HUES64 (cell line): ENCODE measurements at regions not wholly inside any gene's neighbourhood (a gene's known extent, or its start where the extent isn't known, plus 50 kb on each side); places are given as distances from the start of the nearest gene placed in this dataset.
A peak's percentile ranks its signal among the peaks of the same experiment; 100 is the strongest.

Source experiments
- H3K27ac ChIP-seq: 2 replicates; pipeline ENCODE4 v1.7.0; 2013; ENCODE audit warnings: low read depth, low read length, inconsistent platforms
- H3K27me3 ChIP-seq: 2 replicates; pipeline ENCODE4 v1.6.1; 2013; ENCODE audit warnings: mild to moderate bottlenecking, low read length; ENCODE audit not compliant: insufficient read depth
- H3K36me3 ChIP-seq: 2 replicates; pipeline ENCODE4 v1.6.1; 2013; ENCODE audit warnings: mild to moderate bottlenecking, low read length; ENCODE audit not compliant: insufficient read depth
- H3K4me1 ChIP-seq: 2 replicates; pipeline ENCODE4 v1.6.1; 2013; ENCODE audit warnings: mild to moderate bottlenecking, low read length, moderate library complexity; ENCODE audit not compliant: insufficient read depth
- H3K4me3 ChIP-seq: 2 replicates; pipeline ENCODE4 v1.5.1; 2013; ENCODE audit warnings: mild to moderate bottlenecking, low read length, moderate library complexity
- H3K9ac ChIP-seq: 2 replicates; pipeline ENCODE4 v1.6.1; 2013; ENCODE audit warnings: mild to moderate bottlenecking, low read depth, low read length
- H3K9me3 ChIP-seq: 2 replicates; pipeline ENCODE4 v1.6.1; 2013; ENCODE audit warnings: low read depth, low read length; ENCODE audit not compliant: insufficient read depth
- WGBS: fragments of 150-250, 120-280 bp; methylation state at CpG from one replicate; pipeline ENCODE4 v1.1.7; 2013; ENCODE audit warnings: missing lambda C conversion rate; 5-methylcytosine and 5-hydroxymethylcytosine counted together

DNA sequence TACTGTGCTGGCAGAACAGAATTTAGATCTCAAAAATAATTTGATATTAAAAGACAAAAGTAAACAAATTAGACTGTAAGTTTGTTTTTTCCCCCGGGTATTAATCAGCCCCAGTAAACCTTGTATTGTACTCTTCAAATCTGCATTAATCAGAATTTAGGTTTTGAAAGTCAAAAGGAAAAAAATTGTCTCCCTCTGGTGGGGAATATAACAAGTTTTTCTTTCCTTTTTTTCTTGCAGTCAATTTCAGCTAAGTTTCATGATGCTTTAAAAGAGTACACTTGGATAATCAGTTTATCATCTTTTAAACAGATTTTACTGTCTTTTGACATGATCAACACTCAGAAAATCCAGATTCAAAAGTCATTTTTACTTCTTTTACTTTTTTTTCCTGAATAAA is 134.5 kb upstream of the PKN2 start:
- no peaks in the 10 kb centered on the region for H3K36me3 ChIP-seq
- H3K4me1 ChIP-seq = no peaks in the 10 kb centered on the region
- no peak overlapping the region for H3K9ac ChIP-seq
- no peaks in the 10 kb centered on the region for H3K9me3 ChIP-seq
- no CpG with 5 or more reads among the region's 1 CpG for WGBS
- no peak overlapping the region for H3K27ac ChIP-seq
- no peak overlapping the region for H3K4me3 ChIP-seq
- no peaks in the 10 kb centered on the region for H3K27me3 ChIP-seq

DNA sequence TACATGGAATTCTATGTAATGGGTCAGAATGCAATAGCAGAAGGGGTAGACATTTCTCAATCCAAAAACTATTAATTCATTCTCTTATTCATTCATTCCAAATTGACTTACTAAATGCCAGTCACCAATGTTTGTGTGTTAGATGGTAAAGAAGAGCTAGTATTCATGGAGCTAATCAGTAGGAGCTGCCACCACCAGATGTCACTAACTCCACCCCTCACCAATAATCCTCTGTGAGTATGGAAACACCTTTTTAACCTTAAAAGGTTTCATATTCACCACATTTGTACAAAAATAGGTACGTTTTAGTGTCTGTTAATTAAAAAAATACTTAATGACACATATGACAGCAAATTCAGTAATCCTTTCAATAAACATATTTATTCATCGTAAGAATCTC is 131.8 kb upstream of the PKN2 start:
- H3K36me3 ChIP-seq = no peaks in the 10 kb centered on the region
- no peaks in the 10 kb centered on the region for H3K9me3 ChIP-seq
- no peaks in the 10 kb centered on the region for H3K4me1 ChIP-seq
- H3K27ac ChIP-seq = no peak overlapping the region
- 100% methylated on average over 1 of the region's 2 CpGs for WGBS
- no peak overlapping the region for H3K9ac ChIP-seq
- H3K4me3 ChIP-seq = no peak overlapping the region
- no peaks in the 10 kb centered on the region for H3K27me3 ChIP-seq

DNA sequence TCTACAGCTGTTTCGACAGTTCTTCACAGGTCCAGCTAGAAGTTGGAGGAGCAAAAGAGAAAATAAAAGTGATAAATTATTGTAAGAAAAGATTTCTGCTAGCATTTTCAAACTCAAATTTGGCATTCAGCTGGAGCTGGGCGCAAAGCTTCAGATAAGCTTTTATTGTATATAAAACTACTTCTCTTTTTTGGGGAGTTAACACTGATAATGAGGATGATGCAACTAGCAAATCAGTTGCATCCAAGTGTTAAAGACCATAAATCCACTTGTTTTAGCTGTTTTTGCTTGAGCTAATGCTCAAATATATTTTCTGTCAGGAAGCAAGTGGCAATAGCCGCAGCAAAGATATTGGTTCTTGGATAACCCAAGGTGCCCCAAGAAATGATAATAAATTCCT is 127.1 kb upstream of the PKN2 start:
- Histone ChIP-seq H3K36me3 (no peaks in the 10 kb centered on the region), H3K9me3 (no peaks in the 10 kb centered on the region), H3K4me1 (no peaks in the 10 kb centered on the region), H3K4me3 (no peak overlapping the region), H3K9ac (no peak overlapping the region), H3K27ac (no peak overlapping the region), H3K27me3 (no peaks in the 10 kb centered on the region)
- 100% methylated on average over 2 of the region's 3 CpGs for WGBS

DNA sequence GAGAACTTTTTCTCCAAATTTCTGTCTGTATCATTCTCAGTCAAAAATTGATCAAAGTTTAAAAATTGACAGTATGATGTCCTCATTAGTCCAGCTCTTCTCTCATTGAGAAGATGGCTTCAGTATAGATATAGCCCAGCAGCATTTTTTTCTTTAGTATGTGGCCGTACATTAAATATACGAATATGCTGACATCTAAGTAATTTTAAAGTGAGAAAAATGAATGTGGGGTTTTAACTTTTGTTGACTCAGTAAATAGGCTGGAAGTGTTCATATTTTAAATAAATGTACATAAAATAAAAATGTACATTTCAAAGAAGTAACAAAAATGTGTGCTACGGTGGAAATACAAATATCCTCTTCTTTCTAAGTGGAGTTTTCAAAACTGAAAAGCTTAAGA is 123.5 kb upstream of the PKN2 start:
- peaks cover 12% of the 10 kb centered on the region for H3K4me1 ChIP-seq
- WGBS = 89% methylated on average over 3 of the region's 3 CpGs
- H3K27ac ChIP-seq = no peak overlapping the region
- no peaks in the 10 kb centered on the region for H3K36me3 ChIP-seq
- no peaks in the 10 kb centered on the region for H3K27me3 ChIP-seq
- H3K9me3 ChIP-seq = no peaks in the 10 kb centered on the region
- no peak overlapping the region for H3K4me3 ChIP-seq
- no peak overlapping the region for H3K9ac ChIP-seq

DNA sequence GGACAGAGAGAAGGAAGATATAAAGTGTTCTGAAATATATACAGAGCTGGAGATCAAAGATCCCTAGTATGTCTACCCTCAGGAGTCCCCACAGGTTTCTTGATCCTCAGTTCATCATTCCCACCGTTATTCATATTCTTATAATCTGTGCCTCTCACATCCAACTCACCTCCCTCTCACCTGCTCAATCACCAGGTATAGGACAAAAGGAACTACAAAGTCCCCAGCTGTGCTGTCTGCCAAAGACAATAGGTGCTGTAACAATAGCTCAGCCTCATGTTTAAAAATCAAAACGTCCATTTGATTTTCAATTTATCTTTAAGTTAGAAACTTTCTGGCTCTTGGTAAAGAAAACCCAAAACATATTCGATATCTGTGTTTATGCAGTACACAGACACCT is 121.1 kb upstream of the PKN2 start:
- no peak overlapping the region for H3K27ac ChIP-seq
- no peaks in the 10 kb centered on the region for H3K36me3 ChIP-seq
- H3K4me1 ChIP-seq = peaks cover 25% of the 10 kb centered on the region
- no peak overlapping the region for H3K4me3 ChIP-seq
- H3K9ac ChIP-seq = no peak overlapping the region
- 73% methylated on average over 3 of the region's 3 CpGs for WGBS
- H3K9me3 ChIP-seq = no peaks in the 10 kb centered on the region
- H3K27me3 ChIP-seq = no peaks in the 10 kb centered on the region

DNA sequence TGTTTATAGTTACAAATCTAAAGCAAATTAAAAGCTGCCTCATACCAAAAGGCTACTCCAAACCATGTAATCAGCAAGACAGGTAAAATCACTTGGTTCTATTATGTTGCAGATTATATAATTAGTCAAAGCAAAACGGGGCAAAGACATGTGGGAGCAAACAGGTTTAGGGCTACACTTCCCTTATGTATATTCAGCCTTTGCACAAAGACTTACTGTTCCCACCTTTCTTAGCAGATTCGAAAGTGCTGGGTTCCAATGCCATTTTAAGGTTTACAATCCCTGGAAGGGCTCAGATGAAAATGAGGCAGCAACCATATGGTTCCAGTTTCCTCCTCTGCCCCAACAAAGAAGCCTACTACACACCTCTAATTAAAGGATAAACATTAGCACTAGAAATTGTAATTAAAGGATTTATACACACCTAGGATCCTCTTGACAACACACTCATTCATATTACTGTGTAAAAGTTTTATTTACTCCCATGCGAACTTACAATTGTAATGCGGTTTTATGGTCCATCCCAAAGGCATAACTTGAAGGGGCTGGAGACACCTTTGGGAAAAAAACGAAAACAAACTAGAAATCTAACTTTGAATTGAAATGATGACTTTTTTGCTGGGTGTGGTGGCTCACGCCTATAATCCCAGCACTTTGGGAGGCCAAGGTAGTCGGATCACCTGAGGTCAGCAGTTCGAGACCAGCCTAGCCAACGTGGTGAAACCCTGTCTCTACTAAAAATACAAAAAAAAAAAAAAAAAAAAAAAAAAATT is 117.3 kb upstream of the PKN2 start:
- H3K27ac ChIP-seq = peak overlapping the region; percentile 44; the same call in 1 of the 2 replicates

DNA sequence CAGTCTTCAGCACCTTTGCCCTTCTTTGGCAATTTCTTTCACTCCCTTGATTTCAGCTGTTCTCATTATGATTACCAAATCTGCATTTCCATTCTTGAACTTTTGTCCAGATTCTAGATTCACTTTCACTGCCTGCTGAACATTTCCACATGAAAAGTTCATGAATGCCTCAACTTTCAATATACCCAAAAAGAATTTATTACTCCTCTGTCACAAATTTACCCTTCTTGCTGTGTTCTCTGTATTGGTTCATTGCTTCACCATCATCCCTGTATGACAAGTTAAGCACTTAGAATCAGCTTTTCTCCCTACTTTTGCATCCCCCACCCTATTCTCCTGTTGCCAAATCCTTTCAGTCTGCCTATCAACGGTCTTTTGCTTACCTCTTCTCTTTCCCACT is 112.6 kb upstream of the PKN2 start:
- Histone ChIP-seq H3K4me1 (peaks cover 12% of the 10 kb centered on the region), H3K9ac (no peak overlapping the region), H3K27ac (no peak overlapping the region), H3K27me3 (no peaks in the 10 kb centered on the region), H3K4me3 (no peak overlapping the region), H3K36me3 (no peaks in the 10 kb centered on the region), H3K9me3 (no peaks in the 10 kb centered on the region)
- WGBS = 71% methylated on average over 1 of the region's 1 CpG

More for the DNA sequence above, 117.3 kb upstream of the PKN2 start:
- 87% methylated on average over 9 of the region's 9 CpGs for WGBS
- no peaks in the 10 kb centered on the region for H3K9me3 ChIP-seq
- H3K4me3 ChIP-seq = no peak overlapping the region; the same call in 1 of the 2 replicates
- no peaks in the 10 kb centered on the region for H3K36me3 ChIP-seq
- peaks cover 30% of the 10 kb centered on the region for H3K4me1 ChIP-seq
- H3K27me3 ChIP-seq = no peaks in the 10 kb centered on the region
- H3K9ac ChIP-seq = 0 out of 2 replicates have a peak overlapping the region, but pooled peaks have one; percentile 0

DNA sequence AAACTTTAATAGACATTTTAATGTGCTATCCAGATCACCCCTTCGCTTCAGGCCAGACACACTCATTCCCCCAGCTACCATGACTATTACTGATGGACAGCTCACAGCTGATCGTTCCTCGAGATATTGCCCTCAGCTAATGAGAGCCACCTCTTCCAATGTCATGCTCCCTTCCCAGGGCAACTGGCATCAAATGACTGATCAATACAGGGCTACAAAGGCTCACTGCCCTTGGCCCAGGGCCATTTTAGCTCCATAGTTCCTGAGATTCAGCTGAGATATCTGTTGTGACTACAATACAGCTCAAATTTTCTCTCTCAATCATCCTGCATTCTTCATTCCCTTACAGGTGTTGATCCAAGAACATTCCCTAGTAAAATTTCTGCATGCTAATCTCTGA is 104.5 kb upstream of the PKN2 start:
- no peaks in the 10 kb centered on the region for H3K36me3 ChIP-seq
- no peaks in the 10 kb centered on the region for H3K4me1 ChIP-seq
- H3K27me3 ChIP-seq = no peaks in the 10 kb centered on the region
- no peak overlapping the region for H3K9ac ChIP-seq
- H3K9me3 ChIP-seq = no peaks in the 10 kb centered on the region
- no peak overlapping the region for H3K4me3 ChIP-seq
- H3K27ac ChIP-seq = no peak overlapping the region
- WGBS = 92% methylated on average over 3 of the region's 3 CpGs

DNA sequence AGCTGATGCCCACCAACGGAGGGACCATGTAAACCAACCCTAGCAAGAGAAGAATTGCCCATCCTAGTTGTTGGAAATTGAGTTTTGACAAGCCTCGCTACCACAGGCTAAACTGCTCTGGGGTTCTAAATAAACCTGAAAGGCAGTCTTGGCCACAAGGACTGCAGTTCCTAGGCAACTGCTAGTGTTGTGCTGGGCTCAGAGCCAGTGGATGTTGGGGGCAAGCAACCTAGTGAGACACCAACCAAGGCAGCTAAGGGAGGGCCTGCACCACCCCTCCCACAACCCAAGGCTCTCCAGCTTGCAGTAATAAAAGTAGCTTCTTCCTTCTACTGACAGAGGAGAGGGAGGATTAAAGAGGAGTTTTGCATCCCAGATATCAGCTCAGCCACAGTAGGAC is 102.4 kb upstream of the PKN2 start:
- no peaks in the 10 kb centered on the region for H3K4me1 ChIP-seq

DNA sequence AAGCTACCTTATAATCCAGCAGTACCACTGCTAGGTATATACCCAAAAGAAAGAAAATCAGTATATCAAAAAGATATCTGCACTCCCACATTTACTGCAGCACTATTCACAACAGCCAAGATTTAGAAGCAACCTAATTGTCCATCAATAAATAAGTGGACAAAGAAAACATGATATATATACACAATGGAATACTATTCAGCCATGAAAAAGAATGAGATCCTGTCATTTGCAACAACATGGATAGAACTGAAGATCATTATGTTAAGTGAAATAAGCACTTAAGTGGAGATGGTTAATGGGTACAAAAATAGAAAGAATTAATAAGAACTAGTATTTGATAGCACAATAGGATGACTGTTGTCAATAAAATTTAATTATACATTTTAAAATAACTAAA is 90.7 kb upstream of the PKN2 start:
- Histone ChIP-seq H3K27ac (no peak overlapping the region), H3K27me3 (no peaks in the 10 kb centered on the region), H3K4me1 (no peaks in the 10 kb centered on the region), H3K9me3 (peaks cover 6% of the 10 kb centered on the region; the same call in 1 of the 2 replicates), H3K4me3 (no peak overlapping the region), H3K9ac (no peak overlapping the region), H3K36me3 (no peaks in the 10 kb centered on the region)

More for the DNA sequence above, 102.4 kb upstream of the PKN2 start:
- Histone ChIP-seq H3K4me3 (no peak overlapping the region), H3K27ac (no peak overlapping the region), H3K9me3 (no peaks in the 10 kb centered on the region), H3K27me3 (no peaks in the 10 kb centered on the region), H3K9ac (no peak overlapping the region), H3K36me3 (no peaks in the 10 kb centered on the region)
- WGBS = 94% methylated on average over 2 of the region's 2 CpGs

DNA sequence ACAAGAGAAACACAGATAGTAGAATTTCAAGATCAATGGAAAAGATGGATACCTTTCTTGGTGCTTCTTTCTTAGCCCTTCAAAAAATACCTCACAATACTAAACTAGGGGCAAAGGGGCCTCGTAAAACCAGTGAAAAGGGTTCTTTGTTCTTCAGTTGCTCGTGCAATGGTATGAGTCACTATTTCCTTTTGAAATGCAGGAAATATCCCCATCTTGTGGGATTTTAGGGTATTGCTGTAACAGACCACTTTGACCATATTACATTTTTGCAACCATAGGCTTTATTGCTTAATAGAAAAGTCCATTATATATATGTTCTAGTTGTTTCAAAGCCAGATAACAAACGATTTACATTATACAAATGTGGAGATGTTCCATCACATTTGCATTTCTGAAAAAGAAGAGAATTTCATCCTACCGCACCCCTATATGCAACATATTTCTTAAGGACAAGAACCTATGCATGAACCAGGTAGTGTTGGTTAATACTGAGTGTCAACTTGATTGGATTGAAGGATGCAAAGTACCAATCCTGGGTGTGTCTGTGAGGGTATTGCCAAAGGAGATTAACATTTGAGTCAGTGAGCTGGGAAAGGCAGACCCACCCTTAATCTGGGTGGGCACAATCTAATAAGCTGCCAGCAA is 88.6 kb upstream of the PKN2 start:
- peaks cover 6% of the 10 kb centered on the region; the same call in 1 of the 2 replicates for H3K9me3 ChIP-seq
- no peaks in the 10 kb centered on the region for H3K27me3 ChIP-seq
- H3K4me3 ChIP-seq = no peak overlapping the region
- H3K9ac ChIP-seq = no peak overlapping the region
- H3K36me3 ChIP-seq = no peaks in the 10 kb centered on the region
- WGBS = 61% methylated on average over 2 of the region's 4 CpGs
- no peaks in the 10 kb centered on the region for H3K4me1 ChIP-seq
- H3K27ac ChIP-seq = no peak overlapping the region
